A673 (cell line): ENCODE measurements at regions not wholly inside any gene's neighbourhood (a gene's known extent, or its start where the extent isn't known, plus 50 kb on each side); places are given as distances from the start of the nearest gene placed in this dataset.

Experiments used
- BruUV-seq: library from RNA; stranded (reverse); fragments of 400-500 nt; replicated peaks from 2 replicates; lab custom pipeline; 2021; lab: Mats Ljungman, UMichigan
- CTCF ChIA-PET: fragments of 300-600 bp; sonication (Branson Sonifier 250); formaldehyde crosslinking; loops from one replicate; lab custom pipeline; 2022; ENCODE audit warnings: antibody characterized with exemption; lab: Charles Lee
- POLR2A ChIA-PET: fragments of 300-600 bp; sonication (Branson Sonifier 250); formaldehyde crosslinking; loops from one replicate; lab custom pipeline; 2022; ENCODE audit warnings: antibody characterized with exemption; ENCODE audit not compliant: low non-redundant PET; lab: Charles Lee
- DNase-seq: peaks from one replicate; pipeline ENCODE4 v3.0.0-alpha.2; 2015; ENCODE audit warnings: low spot score
- H3K27ac ChIP-seq: fragments of 200-600 bp; sonication (generic); 2 replicates; pipeline ENCODE4 v1.5.1; 2016; ENCODE audit warnings: mixed run types, low read depth, mild to moderate bottlenecking, mixed read lengths, antibody characterized with exemption, low read length; ENCODE audit not compliant: poor library complexity, severe bottlenecking
- H3K27me3 ChIP-seq: fragments of 200-600 bp; sonication (generic); replicated peaks from 2 replicates; pipeline ENCODE4 v1.6.1; 2017; ENCODE audit warnings: mixed run types, low read depth, mild to moderate bottlenecking, mixed read lengths, antibody characterized with exemption, low read length; ENCODE audit not compliant: insufficient read depth, poor library complexity
- H3K36me3 ChIP-seq: fragments of 200-600 bp; sonication (generic); 2 replicates; pipeline ENCODE4 v1.6.1; 2016; ENCODE audit warnings: mixed run types, mild to moderate bottlenecking, mixed read lengths, antibody characterized with exemption, low read length; ENCODE audit not compliant: insufficient read depth, poor library complexity, severe bottlenecking
- H3K4me1 ChIP-seq: fragments of 200-600 bp; sonication (generic); 2 replicates; pipeline ENCODE4 v1.6.1; 2017; ENCODE audit warnings: mixed run types, mild to moderate bottlenecking, mixed read lengths, antibody characterized with exemption, low read length; ENCODE audit not compliant: insufficient read depth, poor library complexity, severe bottlenecking
- H3K4me3 ChIP-seq: fragments of 200-600 bp; sonication (generic); 2 replicates; pipeline ENCODE4 v1.5.1; 2016; ENCODE audit warnings: low read depth, mixed run types, mild to moderate bottlenecking, mixed read lengths, low read length; ENCODE audit not compliant: poor library complexity, severe bottlenecking
- H3K9me3 ChIP-seq: fragments of 200-600 bp; sonication (generic); 2 replicates; pipeline ENCODE4 v1.6.1; 2016; ENCODE audit warnings: mixed run types, low read depth, mild to moderate bottlenecking, mixed read lengths, antibody characterized with exemption, low read length; ENCODE audit not compliant: poor library complexity, severe bottlenecking
- CTCF ChIP-seq: fragments of 300-800, 200-600 bp; sonication (generic); conservative IDR thresholded peaks from 2 replicates; pipeline ENCODE4 v1.5.1; 2017; ENCODE audit warnings: low read depth, mild to moderate bottlenecking, antibody characterized with exemption, low read length, moderate library complexity, mixed read lengths
- EZH2 ChIP-seq: fragments of 200-600 bp; sonication (generic); IDR thresholded peaks from 2 replicates; pipeline ENCODE4 v1.6.1; 2017; ENCODE audit warnings: borderline replicate concordance, low read depth, mild to moderate bottlenecking, mixed read lengths, antibody characterized with exemption, low read length; ENCODE audit not compliant: poor library complexity, severe bottlenecking
- intact Hi-C: fragments of 100-400 bp; cut with micrococcal nuclease; formaldehyde crosslinking; loops from one replicate; pipeline ENCODE4 v1.10.0; 2022; ENCODE audit not compliant: unreplicated experiment

- DNase-seq, result no peak
- Histone ChIP-seq H3K27me3 (no peaks in the 10 kb centered on the region), H3K36me3 (no peaks in the 10 kb centered on the region), H3K27ac (no peak overlapping the region), H3K4me3 (no peak overlapping the region), H3K9me3 (no peaks in the 10 kb centered on the region), H3K4me1 (peaks cover 9% of the 10 kb centered on the region)
- no peak for TF ChIP-seq EZH2
- TF ChIP-seq CTCF, result no peak
- CTCF ChIA-PET, result no interaction called here
- no TSS peak for BruUV-seq
- intact Hi-C loops, result no loop called here
- POLR2A ChIA-PET, result no interaction called here
Observed at GRCh38 chr16:51822471-51822870, 671.4 kb upstream of the SALL1 start.

GRCh38 chr16:51821527-51821926 lies 670.5 kb upstream of the SALL1 start:
- intact Hi-C loops, result no loop called here
- POLR2A ChIA-PET, result no interaction called here
- no TSS peak for BruUV-seq
- no peaks in the 10 kb centered on the region for H3K27me3 ChIP-seq
- H3K36me3 ChIP-seq, result no peaks in the 10 kb centered on the region
- DNase-seq, result no peak
- H3K9me3 ChIP-seq, result no peaks in the 10 kb centered on the region
- TF ChIP-seq EZH2, result no peak
- no peak for TF ChIP-seq CTCF
- CTCF ChIA-PET, result no interaction called here
- no peak overlapping the region for H3K27ac ChIP-seq
- no peak overlapping the region for H3K4me3 ChIP-seq
- peaks cover 9% of the 10 kb centered on the region for H3K4me1 ChIP-seq

GRCh38 chr16:51820176-51820575 lies 669.1 kb upstream of the SALL1 start:
- no TSS peak for BruUV-seq

More at GRCh38 chr16:51820176-51820575, 669.1 kb upstream of the SALL1 start:
- ChIA-PET CTCF (interaction anchor here (0.8 to 2.7 kb wide), 2 partner anchors 151 to 162 kb away, joined by 3 to 21 read pairs; no protein-coding TSS in a partner anchor), POLR2A (interaction anchor here (0.5 to 0.6 kb wide), 2 partner anchors 149 to 1232 kb away, joined by 4 to 9 read pairs; no protein-coding TSS in a partner anchor)
- no peak for DNase-seq
- H3K27ac ChIP-seq, result no peak overlapping the region
- peaks cover 9% of the 10 kb centered on the region for H3K4me1 ChIP-seq
- H3K9me3 ChIP-seq, result no peaks in the 10 kb centered on the region
- TF ChIP-seq CTCF, result no peak
- no peak for TF ChIP-seq EZH2
- intact Hi-C loops, result no loop called here
- H3K27me3 ChIP-seq, result no peaks in the 10 kb centered on the region
- no peaks in the 10 kb centered on the region for H3K36me3 ChIP-seq
- no peak overlapping the region for H3K4me3 ChIP-seq
